Uterus (tissue), 2 donors: ENCODE measurements at regions not wholly inside any gene's neighbourhood (a gene's known extent, or its start where the extent isn't known, plus 50 kb on each side); places are given as distances from the start of the nearest gene placed in this dataset.

ENCODE experiments used
- CTCF ChIP-seq, 4 experiments: fragments of 200-600 bp in 2 of 4; fragments of 450-650 bp in 2 of 4; sonication (generic) in 2 of 4; IDR thresholded peaks; one replicate each; pipeline ENCODE4 v1.5.1; 2016 to 2019; ENCODE audit warnings: antibody characterized with exemption in 4 of 4, mild to moderate bottlenecking in 2 of 4, moderate library complexity in 1 of 4
- POLR2A ChIP-seq, 2 donors: fragments of 450-650 bp; IDR thresholded peaks; one replicate each; pipeline ENCODE4 v1.6.1; 2016; ENCODE audit warnings: antibody characterized with exemption in 2 of 2, mild to moderate bottlenecking in 1 of 2, moderate library complexity in 1 of 2

GRCh38 chr14:84809158-84809557 is 720.8 kb upstream of the FLRT2 start:
- TF ChIP-seq CTCF (IDR thresholded peaks at IDR 0.05) (no peak), POLR2A (IDR thresholded peaks at IDR 0.05) (no peak)
